Caco-2 (cell line): ENCODE measurements at regions not wholly inside any gene's neighbourhood (a gene's known extent, or its start where the extent isn't known, plus 50 kb on each side); places are given as distances from the start of the nearest gene placed in this dataset.

Experiments
- BruUV-seq: library from RNA; stranded (reverse); fragments of 400-500 nt; replicated peaks from 2 replicates; lab custom pipeline; 2021; lab: Mats Ljungman, UMichigan
- CTCF ChIA-PET: fragments of 300-600 bp; sonication (Branson Sonifier 250); formaldehyde crosslinking; loops from one replicate; lab custom pipeline; 2022; ENCODE audit warnings: antibody characterized with exemption; lab: Charles Lee
- POLR2A ChIA-PET: fragments of 300-600 bp; sonication (Branson Sonifier 250); formaldehyde crosslinking; loops from one replicate; lab custom pipeline; 2022; ENCODE audit warnings: antibody characterized with exemption; lab: Charles Lee
- DNase-seq, 2 experiments: peaks; one replicate each; pipeline versions ENCODE4 v3.0.0 to v3.0.0-alpha.2; 2020 to 2022
- H3K27me3 ChIP-seq: replicated peaks from 2 replicates; pipeline ENCODE4 v1.6.0; 2011; ENCODE audit warnings: low read length; ENCODE audit not compliant: control insufficient read depth, insufficient read depth
- H3K36me3 ChIP-seq: 2 replicates; pipeline ENCODE4 v1.5.1; 2011; ENCODE audit warnings: low read length; ENCODE audit not compliant: control insufficient read depth, insufficient read depth
- H3K4me1 ChIP-seq: fragments of 250-450 bp; sonication (Bioruptor Pico); 2 replicates; pipeline ENCODE4 v1.5.1; 2020; ENCODE audit warnings: mild to moderate bottlenecking
- H3K4me3 ChIP-seq: 2 replicates; pipeline ENCODE4 v1.5.1; 2011; ENCODE audit warnings: low read depth, mild to moderate bottlenecking, control low read depth, low read length
- H3K9me3 ChIP-seq: fragments of 250-450 bp; sonication (Bioruptor Pico); 2 replicates; pipeline ENCODE4 v1.5.1; 2020; ENCODE audit warnings: mild to moderate bottlenecking, moderate library complexity
- H3K27ac Mint-ChIP-seq: one replicate; pipeline ENCODE4 v1.8.0; 2022; ENCODE audit warnings: mixed read lengths; ENCODE audit not compliant: unreplicated experiment
- H3K27me3 Mint-ChIP-seq: one replicate; pipeline ENCODE4 v1.8.0; 2022; ENCODE audit warnings: mixed read lengths; ENCODE audit not compliant: insufficient read depth, unreplicated experiment
- H3K36me3 Mint-ChIP-seq: one replicate; pipeline ENCODE4 v1.8.0; 2022; ENCODE audit warnings: mild to moderate bottlenecking, mixed read lengths; ENCODE audit not compliant: insufficient read depth, unreplicated experiment
- H3K4me1 Mint-ChIP-seq: one replicate; pipeline ENCODE4 v1.8.0; 2022; ENCODE audit warnings: low read depth, mixed read lengths; ENCODE audit not compliant: unreplicated experiment
- H3K4me3 Mint-ChIP-seq: one replicate; pipeline ENCODE4 v1.8.0; 2022; ENCODE audit warnings: mild to moderate bottlenecking, moderate library complexity, mixed read lengths; ENCODE audit not compliant: unreplicated experiment
- H3K9me3 Mint-ChIP-seq: one replicate; pipeline ENCODE4 v1.8.0; 2022; ENCODE audit warnings: mixed read lengths; ENCODE audit not compliant: unreplicated experiment
- intact Hi-C: fragments of 100-400 bp; cut with micrococcal nuclease; formaldehyde crosslinking; loops from one replicate; pipeline ENCODE4 v1.10.0; 2022; ENCODE audit not compliant: unreplicated experiment
- TF ChIP-seq, protein P1 (sequence below), 2 experiments: fragments of 200-600 bp in 1 of 2; IDR thresholded peaks; 1 replicate in 1 of 2; 2 replicates in 1 of 2; pipeline versions ENCODE4 v1.5.1 to v1.8.0; 2011 to 2022; ENCODE audit warnings: antibody characterized with exemption in 1 of 2, control low read depth in 1 of 2, inconsistent platforms in 1 of 2, low read depth in 1 of 2, low read length in 1 of 2, mild to moderate bottlenecking in 1 of 2, moderate library complexity in 1 of 2; ENCODE audit not compliant: insufficient read depth in 1 of 2, severe bottlenecking in 1 of 2, unreplicated experiment in 1 of 2

DNA sequence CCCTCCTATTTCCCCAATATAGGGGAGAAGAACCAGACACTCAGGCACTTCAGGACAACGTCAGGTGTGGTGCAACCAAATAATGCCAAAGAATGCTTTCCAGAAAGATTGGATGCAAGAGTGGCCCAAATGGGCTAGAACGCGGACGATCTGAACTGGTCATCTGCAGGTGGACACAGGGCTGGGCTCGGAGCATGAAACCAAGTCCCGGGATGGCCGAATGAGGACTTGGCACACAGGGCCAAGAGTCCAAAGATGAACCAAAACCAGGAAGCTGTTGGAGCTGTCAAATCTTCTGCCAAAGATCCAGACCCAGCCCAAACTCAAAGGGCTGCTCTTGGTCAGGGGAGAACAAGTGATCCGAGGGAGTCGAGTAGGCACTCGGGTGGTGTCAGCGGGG lies 143.9 kb upstream of the ARID1B start:
- H3K27me3 Mint-ChIP-seq = no peaks in the 10 kb centered on the region
- no peak overlapping the region for H3K4me3 Mint-ChIP-seq
- Histone ChIP-seq H3K4me3 (no peak overlapping the region), H3K36me3 (no peaks in the 10 kb centered on the region), H3K9me3 (no peaks in the 10 kb centered on the region), H3K27me3 (no peaks in the 10 kb centered on the region), H3K4me1 (0 out of 2 replicates have a peak, but pooled peaks cover 3% of the 10 kb centered on the region)
- H3K36me3 Mint-ChIP-seq = no peaks in the 10 kb centered on the region
- TF ChIP-seq, protein P1, sequence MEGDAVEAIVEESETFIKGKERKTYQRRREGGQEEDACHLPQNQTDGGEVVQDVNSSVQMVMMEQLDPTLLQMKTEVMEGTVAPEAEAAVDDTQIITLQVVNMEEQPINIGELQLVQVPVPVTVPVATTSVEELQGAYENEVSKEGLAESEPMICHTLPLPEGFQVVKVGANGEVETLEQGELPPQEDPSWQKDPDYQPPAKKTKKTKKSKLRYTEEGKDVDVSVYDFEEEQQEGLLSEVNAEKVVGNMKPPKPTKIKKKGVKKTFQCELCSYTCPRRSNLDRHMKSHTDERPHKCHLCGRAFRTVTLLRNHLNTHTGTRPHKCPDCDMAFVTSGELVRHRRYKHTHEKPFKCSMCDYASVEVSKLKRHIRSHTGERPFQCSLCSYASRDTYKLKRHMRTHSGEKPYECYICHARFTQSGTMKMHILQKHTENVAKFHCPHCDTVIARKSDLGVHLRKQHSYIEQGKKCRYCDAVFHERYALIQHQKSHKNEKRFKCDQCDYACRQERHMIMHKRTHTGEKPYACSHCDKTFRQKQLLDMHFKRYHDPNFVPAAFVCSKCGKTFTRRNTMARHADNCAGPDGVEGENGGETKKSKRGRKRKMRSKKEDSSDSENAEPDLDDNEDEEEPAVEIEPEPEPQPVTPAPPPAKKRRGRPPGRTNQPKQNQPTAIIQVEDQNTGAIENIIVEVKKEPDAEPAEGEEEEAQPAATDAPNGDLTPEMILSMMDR (IDR thresholded peaks at IDR 0.05; ENCODE audit: insufficient read depth in 1 of 2, low read depth in 1 of 2, low read length in 1 of 2, severe bottlenecking in 1 of 2, unreplicated experiment in 1 of 2) = no peak
- DNase-seq = no peak
- BruUV-seq = no TSS peak
- ChIA-PET POLR2A (no interaction called here), CTCF (no interaction called here)
- H3K27ac Mint-ChIP-seq = no peak overlapping the region
- no peaks in the 10 kb centered on the region for H3K9me3 Mint-ChIP-seq
- intact Hi-C loops = no loop called here
- H3K4me1 Mint-ChIP-seq = no peaks in the 10 kb centered on the region

DNA sequence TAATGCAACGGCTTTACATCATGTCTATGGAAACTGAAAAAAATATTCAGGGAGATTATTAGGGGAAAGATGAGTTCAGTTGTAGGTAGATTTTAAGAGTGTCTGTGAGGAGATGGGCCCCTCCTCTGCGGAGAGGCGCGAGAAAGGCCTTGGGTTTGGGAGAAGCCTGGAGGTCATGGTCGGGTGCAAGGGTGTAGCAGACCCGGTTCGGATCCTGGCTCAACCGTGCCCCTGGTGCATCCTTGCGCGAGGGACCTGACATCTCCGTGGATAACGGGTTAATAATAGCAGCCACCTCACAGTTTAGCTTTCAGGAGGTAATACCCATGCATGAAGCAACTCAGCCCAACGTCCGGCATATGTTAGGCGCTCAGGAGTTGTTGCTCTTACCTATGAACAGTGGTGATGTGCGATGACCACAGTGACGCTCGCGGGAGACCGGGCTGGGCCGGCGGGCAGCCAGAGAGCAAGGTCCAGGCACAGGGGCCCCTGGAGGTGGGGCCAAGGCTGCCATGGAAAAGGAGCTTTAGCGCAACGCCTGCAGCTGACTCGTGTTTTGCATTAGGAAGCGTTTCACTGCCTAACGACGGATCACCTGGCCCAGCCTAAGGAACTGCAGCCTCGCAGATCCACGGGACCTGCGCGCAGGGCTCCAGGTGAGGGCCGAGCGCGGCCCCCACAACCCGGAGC lies 146.4 kb upstream of the ARID1B start:
- peaks cover 8% of the 10 kb centered on the region for H3K27me3 Mint-ChIP-seq
- no TSS peak for BruUV-seq
- CTCF ChIA-PET = interaction anchor here (0.6 kb wide), 1 partner anchor 37 kb away, joined by 3 read pairs; no protein-coding TSS in a partner anchor
- TF ChIP-seq, protein P1 (IDR thresholded peaks at IDR 0.05; ENCODE audit: insufficient read depth in 1 of 2, low read depth in 1 of 2, low read length in 1 of 2, severe bottlenecking in 1 of 2, unreplicated experiment in 1 of 2) = no peak
- peak; percentile 31 to 41 for DNase-seq
- Histone ChIP-seq H3K27me3 (no peaks in the 10 kb centered on the region), H3K36me3 (no peaks in the 10 kb centered on the region), H3K4me1 (no peaks in the 10 kb centered on the region), H3K4me3 (no peak overlapping the region; the same call in 1 of the 2 replicates), H3K9me3 (no peaks in the 10 kb centered on the region)
- no peak overlapping the region for H3K27ac Mint-ChIP-seq
- H3K9me3 Mint-ChIP-seq = no peaks in the 10 kb centered on the region
- peak overlapping the region; percentile 19 for H3K4me3 Mint-ChIP-seq
- no peaks in the 10 kb centered on the region for H3K4me1 Mint-ChIP-seq
- POLR2A ChIA-PET = no interaction called here
- intact Hi-C loops = no loop called here
- H3K36me3 Mint-ChIP-seq = no peaks in the 10 kb centered on the region

DNA sequence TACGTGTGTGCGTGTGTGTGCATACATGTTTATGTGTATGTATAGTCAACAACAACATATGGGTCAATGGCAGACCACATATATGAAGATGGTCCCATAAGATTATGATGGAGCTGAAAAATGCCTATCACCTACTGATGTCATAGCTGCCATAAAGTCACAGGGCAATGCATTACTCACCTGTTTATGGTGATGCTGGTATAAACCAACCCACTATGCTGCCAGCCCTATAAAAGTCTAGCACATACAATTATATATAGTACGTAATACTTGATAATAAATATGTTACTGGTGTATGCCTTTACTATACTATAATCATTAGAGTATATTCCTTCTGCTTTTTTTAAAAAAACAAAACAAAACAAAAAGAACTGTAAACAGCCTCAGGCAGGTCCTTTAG lies 148.4 kb upstream of the ARID1B start:
- Histone ChIP-seq H3K4me1 (no peaks in the 10 kb centered on the region), H3K4me3 (no peak overlapping the region), H3K27me3 (no peaks in the 10 kb centered on the region), H3K36me3 (no peaks in the 10 kb centered on the region), H3K9me3 (no peaks in the 10 kb centered on the region)
- intact Hi-C loops = no loop called here
- Mint-ChIP-seq H3K4me3 (no peak overlapping the region), H3K36me3 (no peaks in the 10 kb centered on the region), H3K27ac (no peak overlapping the region), H3K27me3 (peaks cover 8% of the 10 kb centered on the region), H3K4me1 (no peaks in the 10 kb centered on the region), H3K9me3 (no peaks in the 10 kb centered on the region)
- CTCF ChIA-PET = no interaction called here
- POLR2A ChIA-PET = no interaction called here
- TF ChIP-seq, protein P1 (IDR thresholded peaks at IDR 0.05; ENCODE audit: insufficient read depth in 1 of 2, low read depth in 1 of 2, low read length in 1 of 2, severe bottlenecking in 1 of 2, unreplicated experiment in 1 of 2) = no peak
- no TSS peak for BruUV-seq
- DNase-seq = no peak
